ENCODE measurements at regions not wholly inside any gene's neighbourhood (a gene's known extent, or its start where the extent isn't known, plus 50 kb on each side); places are given as distances from the start of the nearest gene placed in this dataset.
"Not testable (repeated sequence)": the region's sequence is repeated elsewhere in the genome, so short reads cannot be mapped to it uniquely, and the experiment has no call there.

DNA sequence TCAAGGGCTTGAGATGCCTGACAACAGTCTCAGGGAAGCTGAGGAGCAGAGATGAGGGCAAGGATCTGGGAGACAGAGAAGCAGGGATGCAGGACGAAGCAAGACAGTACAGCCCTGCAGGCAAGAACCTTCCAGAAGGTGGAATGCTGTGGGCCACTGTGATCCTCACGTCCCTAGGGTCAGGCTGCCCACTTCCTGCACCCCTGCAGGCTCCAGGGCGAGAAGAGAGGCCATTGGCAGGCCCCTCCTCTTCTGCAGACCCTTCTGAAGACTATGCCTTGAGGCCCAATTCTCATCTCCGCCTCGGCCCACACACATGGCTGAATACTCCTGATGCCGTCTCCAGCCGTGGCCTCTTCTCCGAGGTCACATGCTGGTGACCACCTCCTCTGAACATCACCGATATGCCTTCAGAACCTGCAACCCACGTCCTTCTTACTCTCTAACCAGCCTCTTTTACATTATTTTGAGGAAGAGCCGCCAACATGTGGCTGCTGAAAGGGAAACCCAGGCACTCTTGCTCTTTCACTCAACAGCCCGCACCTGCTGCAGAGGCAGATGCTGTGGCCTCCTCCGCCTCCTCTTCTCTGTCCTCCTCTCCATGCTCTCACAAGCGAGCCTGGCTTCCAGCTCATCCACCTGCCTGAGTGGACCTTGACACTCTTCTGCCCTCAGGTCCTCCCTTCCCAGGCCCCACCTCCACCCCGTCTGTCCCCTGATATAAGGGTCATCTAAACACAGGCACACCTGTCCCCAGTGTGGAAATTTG lies 181.5 kb downstream of the IRX2 start:
- DNase-seq (ENCODE audit: low read depth): no peak

DNA sequence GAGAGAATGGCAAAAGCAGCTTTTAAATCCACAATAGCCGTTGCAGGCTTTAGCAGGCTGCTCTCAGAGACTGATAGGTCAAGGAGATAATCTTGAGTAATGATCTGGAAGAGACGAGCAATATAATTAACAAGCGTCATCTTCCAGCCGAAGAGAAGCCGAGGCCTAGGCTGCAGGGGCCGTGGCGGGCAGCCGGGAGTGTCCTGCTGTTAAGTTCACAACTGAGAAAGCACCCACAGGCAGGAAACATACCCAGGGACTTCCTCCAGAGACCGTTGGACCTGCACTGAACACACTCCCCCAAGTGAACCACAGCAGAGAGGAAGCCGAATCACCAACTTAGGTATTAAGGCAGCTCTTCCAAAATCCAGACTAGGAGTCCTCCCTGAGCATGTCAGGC lies 182.3 kb downstream of the IRX2 start:
- DNase-seq (ENCODE audit: low read depth): no peak

- DNase-seq (ENCODE audit: low read depth): no peak
These were observed 185.2 kb downstream of the IRX2 start for GRCh38 chr5:2566284-2566683.

DNA sequence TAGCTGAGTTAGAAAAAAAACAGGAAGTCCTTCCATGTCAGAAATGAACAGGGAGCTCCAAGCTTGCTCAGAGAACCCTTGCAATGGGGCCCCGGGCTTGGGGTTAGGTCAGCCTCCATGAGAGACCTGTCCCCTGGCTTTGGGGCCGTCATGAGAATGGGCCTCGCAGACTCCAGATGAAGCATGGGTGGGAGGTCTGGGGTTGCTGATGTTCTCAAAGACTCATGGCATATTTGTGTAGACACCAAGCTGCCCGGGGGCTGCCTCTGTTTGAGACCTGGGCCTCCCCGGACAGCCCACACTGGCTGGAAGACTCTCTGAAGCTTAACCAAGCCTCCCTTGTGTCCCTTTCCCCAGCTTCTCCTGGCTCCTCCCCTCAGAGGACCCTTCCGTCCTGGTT lies 186.3 kb downstream of the IRX2 start:
- no peak for DNase-seq (ENCODE audit: low read depth)

GRCh38 chr5:2563046-2563445 lies 188.4 kb downstream of the IRX2 start:
- DNase-seq (ENCODE audit: low read depth): no peak

GRCh38 chr5:2562036-2562435 lies 189.4 kb downstream of the IRX2 start:
- no peak for DNase-seq (ENCODE audit: low read depth)

GRCh38 chr5:2560435-2560834 lies 191.0 kb downstream of the IRX2 start:
- DNase-seq (ENCODE audit: low read depth): no peak

DNA sequence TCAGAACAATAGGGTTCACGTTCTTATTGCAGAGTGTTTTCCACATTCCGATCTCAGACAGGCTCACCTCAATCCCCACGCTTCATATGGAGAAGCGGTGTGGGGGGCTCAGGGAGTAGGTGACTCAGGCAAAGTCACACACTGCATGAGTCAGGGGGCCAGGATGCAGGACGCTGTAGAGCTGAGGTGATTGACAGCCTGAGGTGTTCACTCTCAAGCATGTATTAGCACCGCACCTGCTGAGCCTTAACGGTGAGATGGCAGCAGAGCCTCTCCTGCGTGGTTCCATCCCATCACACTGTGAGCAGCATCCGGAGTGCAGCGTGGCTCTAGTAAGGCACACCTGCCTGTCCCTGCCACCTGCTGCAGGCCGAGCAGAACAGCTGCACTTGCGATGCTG lies 194.0 kb downstream of the IRX2 start:
- DNase-seq (ENCODE audit: low read depth): no peak

DNA sequence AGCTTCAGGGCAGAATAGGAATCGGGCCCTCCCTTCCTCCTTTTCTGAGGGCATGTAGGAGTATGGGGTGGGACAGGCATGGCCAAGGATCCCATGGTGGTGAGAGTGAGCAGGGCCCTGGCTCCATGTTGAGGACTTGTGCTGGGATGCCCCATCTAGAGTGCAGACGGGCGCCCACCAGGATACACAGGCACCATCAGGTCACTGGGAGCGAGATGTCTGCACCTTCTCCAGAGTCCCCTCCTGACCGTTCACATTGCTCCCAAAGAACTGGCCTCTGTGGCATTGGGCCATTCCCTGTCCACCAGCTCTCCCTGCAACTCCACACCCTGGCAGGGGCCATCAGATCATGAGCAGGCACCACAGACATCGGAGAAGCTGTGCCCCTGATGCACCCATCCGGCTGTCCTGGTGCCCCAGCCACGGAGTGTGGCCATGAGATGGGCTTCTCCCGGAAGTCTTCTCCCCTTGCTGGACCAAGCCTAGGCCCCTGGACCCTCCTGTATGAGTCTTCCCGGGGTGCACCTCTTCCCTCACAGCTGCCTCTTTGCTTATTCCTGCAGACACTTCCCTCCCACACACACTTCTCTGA lies 195.0 kb downstream of the IRX2 start:
- DNase-seq (ENCODE audit: low read depth): no peak

DNA sequence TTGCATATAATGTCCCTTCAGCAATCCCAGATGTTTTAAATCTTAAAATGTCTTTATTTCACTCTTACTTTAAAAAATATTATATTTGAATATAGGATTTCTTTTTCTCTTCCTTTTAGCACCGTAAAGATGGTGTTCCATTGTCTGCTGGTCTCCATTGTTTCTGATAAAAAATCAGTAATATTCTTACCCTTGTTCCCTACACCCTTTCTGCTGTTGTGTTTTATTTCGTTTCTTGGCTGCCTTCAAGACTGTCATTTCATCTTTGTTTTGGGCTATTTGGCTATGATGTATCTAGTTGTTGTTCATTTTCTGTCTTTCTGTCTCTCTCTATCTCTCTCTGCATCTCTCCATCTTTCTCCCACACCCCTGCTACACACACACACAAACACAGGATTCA lies 197.9 kb downstream of the IRX2 start:
- no peak for DNase-seq (ENCODE audit: low read depth)

- DNase-seq (ENCODE audit: low read depth): no peak
These were observed 201.0 kb downstream of the IRX2 start for GRCh38 chr5:2550509-2550908.

GRCh38 chr5:2549900-2550299 lies 201.6 kb downstream of the IRX2 start:
- no peak for DNase-seq (ENCODE audit: low read depth)

DNA sequence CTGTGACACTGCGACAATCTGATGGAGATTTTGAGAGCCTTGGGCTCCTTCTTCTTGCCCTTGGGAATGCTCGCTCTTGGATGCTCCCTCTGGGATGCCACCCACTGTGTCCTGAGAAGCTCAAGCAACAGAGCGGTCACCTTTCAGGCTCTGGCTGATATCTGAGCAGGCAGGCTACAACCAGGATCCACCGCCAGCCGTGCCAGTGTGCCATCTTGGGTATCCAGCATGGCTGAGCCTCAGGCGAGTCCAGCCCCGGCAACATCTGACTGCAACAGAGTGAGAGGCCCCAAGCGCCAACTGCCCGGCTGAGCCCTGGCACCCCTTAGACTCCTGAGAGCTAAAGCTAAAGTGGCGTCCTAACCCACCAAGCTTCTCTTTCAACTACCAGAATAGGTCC lies 202.1 kb downstream of the IRX2 start:
- no peak for DNase-seq (ENCODE audit: low read depth)

DNA sequence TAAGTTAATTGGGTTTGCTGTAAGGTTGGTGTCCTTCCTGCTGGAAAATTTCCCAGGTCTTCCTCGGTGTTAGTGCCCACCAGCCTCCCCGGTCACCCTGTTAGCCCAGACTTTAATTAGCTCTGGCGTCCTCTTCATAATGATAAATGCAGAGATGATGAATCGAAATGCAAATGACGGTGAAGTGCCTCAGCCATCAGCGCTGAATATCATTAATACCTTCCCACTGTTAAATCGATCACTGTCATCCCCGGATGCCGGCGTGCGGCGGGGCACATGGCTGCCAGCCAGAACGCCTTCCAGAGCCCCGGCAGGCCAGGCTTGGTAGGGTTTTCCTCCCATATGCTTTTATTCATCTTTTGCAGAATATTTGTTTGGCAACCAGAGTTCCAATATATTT lies 204.5 kb downstream of the IRX2 start:
- DNase-seq (ENCODE audit: low read depth): no peak

DNA sequence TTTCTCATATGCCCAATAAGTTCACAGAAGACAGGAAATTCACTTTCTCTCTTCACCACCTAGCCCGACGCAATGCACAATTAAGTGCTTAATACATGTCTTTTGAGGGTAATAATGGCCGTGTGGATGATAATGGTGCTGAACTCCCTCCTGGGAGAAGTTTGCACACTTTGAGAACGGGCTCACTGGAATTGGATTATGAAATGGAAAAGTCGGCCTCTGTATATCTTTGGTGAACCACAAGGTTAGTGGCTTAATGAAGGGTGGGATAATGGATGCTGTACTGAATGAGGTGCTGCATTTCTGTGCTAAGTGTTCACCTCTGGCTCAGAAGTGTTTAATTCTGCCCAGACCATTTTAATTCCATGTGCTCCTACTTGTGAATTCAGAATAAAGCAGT lies 207.5 kb downstream of the IRX2 start:
- DNase-seq (ENCODE audit: low read depth): no peak

GRCh38 chr5:2542821-2543220 lies 208.7 kb downstream of the IRX2 start:
- no peak for DNase-seq (ENCODE audit: low read depth)

- no peak for DNase-seq (ENCODE audit: low read depth)
These were observed 209.5 kb downstream of the IRX2 start for GRCh38 chr5:2542026-2542425.

DNA sequence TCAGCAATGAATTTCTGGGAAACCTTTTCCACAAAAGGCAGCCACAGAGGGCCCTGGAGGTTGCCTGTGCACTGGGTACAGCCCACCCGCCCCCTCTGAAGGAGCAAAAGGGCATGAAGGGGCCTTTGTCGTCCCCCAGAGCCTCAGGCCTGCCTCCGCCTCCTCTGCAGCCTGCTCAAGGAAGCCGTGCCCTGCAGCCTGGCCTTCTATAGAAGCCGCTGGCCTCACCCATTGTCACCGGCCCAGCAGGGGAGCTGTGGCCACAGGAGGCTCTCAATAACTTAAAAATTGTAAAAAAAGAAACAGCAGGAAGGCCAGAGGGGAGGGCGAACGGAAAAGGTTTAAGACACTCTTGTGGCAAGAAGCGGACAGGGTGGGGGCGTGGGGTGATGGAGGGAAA lies 213.3 kb downstream of the IRX2 start:
- DNase-seq (ENCODE audit: low read depth): no peak

DNA sequence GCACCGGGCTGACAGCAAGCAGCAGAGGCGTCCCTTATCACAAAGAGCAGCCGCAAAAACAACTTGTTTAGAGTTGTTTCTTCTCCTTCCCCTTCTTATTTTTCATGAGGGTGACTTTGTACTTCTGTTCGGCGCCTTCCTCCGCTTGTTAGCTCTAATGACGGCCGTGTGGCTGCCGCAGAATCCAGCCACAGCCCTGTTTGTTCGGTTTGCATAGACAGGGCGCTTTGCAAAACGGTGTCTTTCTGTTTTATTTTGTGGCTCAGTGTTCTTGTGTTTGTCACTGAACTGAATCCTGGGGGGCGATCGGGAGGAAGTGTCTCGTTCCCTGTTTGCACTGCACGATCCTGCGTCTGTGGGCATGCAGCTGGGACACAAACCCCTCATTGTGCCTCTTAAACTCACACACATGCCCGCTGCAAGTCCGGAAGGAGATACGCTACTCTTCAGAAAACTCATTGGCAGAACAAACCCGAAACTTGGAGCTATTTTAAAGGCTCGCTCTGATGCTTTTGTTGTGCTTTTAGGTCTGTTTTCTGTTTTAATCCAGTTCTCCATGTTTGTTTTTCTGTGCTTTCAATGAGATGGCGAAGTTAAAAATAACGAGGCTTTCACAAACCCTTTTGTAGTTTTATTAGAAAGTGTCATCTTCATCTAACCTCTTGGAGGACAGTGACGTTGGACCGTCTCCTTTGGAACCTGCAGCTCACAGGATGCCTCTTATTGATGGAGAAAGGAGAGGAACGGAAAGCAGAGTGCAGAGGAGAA lies 213.9 kb downstream of the IRX2 start:
- DNase-seq (ENCODE audit: low read depth): no peak

DNA sequence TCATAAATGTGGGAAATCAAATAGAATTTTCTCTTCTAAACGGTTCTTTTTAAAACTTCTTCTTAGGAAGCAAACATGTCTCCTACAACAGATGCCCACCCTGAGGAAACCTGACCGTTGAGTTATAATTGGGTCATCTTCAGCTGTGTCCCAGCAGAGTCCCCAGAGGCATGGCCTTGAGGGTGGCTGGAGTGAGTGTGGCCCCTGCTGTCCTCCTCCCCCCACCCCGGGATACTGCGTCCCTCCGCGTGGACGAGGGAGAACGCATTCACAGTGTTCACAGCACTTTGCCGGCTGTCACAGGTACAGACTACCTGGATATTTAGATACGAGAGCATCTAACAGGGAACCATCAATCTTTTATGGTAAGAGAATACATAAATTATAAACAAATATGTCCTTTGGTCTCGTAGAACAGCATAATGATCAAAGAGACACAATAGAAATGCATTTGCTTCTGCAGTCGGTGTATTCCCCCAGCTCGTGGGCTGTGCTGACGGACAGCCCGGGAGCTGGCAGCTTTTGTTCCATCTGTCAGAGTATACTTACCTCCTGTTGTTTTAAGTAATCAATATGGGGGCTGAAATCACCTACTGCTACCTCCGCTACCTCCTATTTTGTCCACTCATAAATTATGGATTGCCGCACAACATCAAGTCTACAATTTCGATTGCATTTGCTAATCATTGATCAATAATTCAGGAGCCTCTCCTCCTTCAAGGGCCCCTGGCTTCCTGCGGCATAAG lies 214.7 kb downstream of the IRX2 start:
- no peak for DNase-seq (ENCODE audit: low read depth)

DNA sequence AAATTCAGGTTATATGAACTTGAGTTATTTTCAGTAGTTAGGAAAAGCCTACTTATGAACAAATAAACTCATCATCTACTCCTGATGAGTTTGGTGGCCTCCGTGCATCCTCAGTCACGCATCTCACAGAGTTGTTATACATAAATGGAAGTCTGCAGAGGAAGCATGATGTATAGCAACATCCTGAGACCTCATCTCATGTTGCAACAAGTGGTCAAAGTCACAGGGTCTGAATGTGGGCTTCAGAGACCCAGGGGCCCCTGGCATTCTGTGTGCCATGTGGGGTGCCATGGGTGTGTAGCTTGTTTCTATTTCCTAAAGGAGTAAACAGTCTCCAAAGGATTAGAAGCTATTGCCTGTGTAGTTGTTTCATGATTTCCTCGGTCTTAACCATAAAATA lies 216.5 kb downstream of the IRX2 start:
- DNase-seq (ENCODE audit: low read depth): no peak

DNA sequence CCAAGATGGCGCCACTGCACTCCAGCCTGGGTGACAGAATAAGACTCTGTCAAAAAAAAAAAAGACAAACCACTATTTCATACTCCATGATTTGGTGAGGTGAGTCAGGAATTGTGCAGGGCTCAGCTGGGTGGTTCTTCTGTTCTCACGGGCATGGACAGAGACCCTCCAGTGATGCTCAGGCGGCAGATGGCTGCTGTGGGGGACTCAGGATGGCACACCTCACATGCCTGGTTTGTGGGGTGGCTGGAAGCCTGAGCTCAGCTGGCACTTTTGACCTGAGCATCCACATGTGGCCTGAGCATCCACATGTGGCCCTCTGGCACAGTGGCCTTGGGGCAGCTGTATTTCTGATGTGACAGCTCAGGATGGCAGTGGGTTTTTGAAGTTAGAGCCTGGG lies 217.2 kb downstream of the IRX2 start:
- DNase-seq (ENCODE audit: low read depth): no peak

DNA sequence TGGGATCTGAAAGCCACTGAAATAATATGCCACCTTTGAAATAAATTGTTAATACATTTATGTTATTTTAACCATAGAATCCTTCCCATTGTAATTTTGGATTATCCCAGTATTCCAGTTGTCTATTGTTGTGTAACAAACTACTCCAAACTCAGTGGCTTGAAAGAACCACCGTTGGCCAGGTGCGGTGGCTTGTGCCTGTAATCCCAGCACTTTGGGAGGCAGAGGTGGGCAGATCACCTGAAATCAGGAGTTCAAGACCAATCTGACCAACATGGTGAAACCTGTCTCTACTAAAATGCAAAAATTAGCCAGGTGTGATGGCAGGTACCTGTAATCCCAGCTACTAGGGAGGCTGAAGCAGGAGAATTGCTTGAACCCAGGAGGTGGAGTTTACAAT lies 217.6 kb downstream of the IRX2 start:
- DNase-seq (ENCODE audit: low read depth): not testable (repeated sequence)

All from fibroblast of gingiva (primary cell).